ENCODE measurements at regions not wholly inside any gene's neighbourhood (a gene's known extent, or its start where the extent isn't known, plus 50 kb on each side); places are given as distances from the start of the nearest gene placed in this dataset.

- H4K20me1 ChIP-seq (ENCODE audit: insufficient read depth, low read length), result no peaks in the 10 kb centered on the region
- H3K27ac ChIP-seq (ENCODE audit: low read length), result no peak overlapping the region
- no peak overlapping the region for H3K9ac ChIP-seq (ENCODE audit: low read length)
- peaks cover 9% of the 10 kb centered on the region; the same call in 1 of the 2 replicates for H3K4me1 ChIP-seq (ENCODE audit: low read length)
- no peaks in the 10 kb centered on the region for H3K79me2 ChIP-seq (ENCODE audit: low read length)
- peaks cover 33% of the 10 kb centered on the region for H3K27me3 ChIP-seq (ENCODE audit: low read depth, low read length)
- peak overlapping the region; percentile 55 for H3K4me2 ChIP-seq (ENCODE audit: low read length)
- no peaks in the 10 kb centered on the region for H3K9me3 ChIP-seq (ENCODE audit: insufficient read depth, low read length)
- H3K36me3 ChIP-seq (replicated peaks; ENCODE audit: low read depth, low read length), result no peaks in the 10 kb centered on the region
- 0 out of 2 replicates have a peak overlapping the region, but pooled peaks have one; percentile 29 for H3K4me3 ChIP-seq (ENCODE audit: low read length)
- no peak for TF ChIP-seq EZH2phosphoT487 (IDR thresholded peaks at IDR 0.05; ENCODE audit: low read depth)
- TF ChIP-seq, protein P1, sequence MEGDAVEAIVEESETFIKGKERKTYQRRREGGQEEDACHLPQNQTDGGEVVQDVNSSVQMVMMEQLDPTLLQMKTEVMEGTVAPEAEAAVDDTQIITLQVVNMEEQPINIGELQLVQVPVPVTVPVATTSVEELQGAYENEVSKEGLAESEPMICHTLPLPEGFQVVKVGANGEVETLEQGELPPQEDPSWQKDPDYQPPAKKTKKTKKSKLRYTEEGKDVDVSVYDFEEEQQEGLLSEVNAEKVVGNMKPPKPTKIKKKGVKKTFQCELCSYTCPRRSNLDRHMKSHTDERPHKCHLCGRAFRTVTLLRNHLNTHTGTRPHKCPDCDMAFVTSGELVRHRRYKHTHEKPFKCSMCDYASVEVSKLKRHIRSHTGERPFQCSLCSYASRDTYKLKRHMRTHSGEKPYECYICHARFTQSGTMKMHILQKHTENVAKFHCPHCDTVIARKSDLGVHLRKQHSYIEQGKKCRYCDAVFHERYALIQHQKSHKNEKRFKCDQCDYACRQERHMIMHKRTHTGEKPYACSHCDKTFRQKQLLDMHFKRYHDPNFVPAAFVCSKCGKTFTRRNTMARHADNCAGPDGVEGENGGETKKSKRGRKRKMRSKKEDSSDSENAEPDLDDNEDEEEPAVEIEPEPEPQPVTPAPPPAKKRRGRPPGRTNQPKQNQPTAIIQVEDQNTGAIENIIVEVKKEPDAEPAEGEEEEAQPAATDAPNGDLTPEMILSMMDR (IDR thresholded peaks at IDR 0.05; ENCODE audit: low read depth, low read length), result no peak
- no peak overlapping the region for H2AFZ ChIP-seq (ENCODE audit: low read depth, low read length)
Observed at GRCh38 chr2:12543076-12543977, 173.4 kb upstream of the TRIB2 start.

- no peaks in the 10 kb centered on the region for H3K79me2 ChIP-seq (ENCODE audit: low read length)
- peak overlapping the region; percentile 55 for H3K4me2 ChIP-seq (ENCODE audit: low read length)
- no peaks in the 10 kb centered on the region for H3K36me3 ChIP-seq (replicated peaks; ENCODE audit: low read depth, low read length)
- H2AFZ ChIP-seq (ENCODE audit: low read depth, low read length), result no peak overlapping the region
- H3K27me3 ChIP-seq (ENCODE audit: low read depth, low read length), result peaks cover 33% of the 10 kb centered on the region
- no peaks in the 10 kb centered on the region for H4K20me1 ChIP-seq (ENCODE audit: insufficient read depth, low read length)
- H3K27ac ChIP-seq (ENCODE audit: low read length), result no peak overlapping the region
- TF ChIP-seq, protein P1 (IDR thresholded peaks at IDR 0.05; ENCODE audit: low read depth, low read length), result no peak
- TF ChIP-seq EZH2phosphoT487 (IDR thresholded peaks at IDR 0.05; ENCODE audit: low read depth), result no peak
- no peaks in the 10 kb centered on the region for H3K9me3 ChIP-seq (ENCODE audit: insufficient read depth, low read length)
- peaks cover 9% of the 10 kb centered on the region; the same call in 1 of the 2 replicates for H3K4me1 ChIP-seq (ENCODE audit: low read length)
- peak overlapping the region; percentile 29; the same call in 1 of the 2 replicates for H3K4me3 ChIP-seq (ENCODE audit: low read length)
- no peak overlapping the region for H3K9ac ChIP-seq (ENCODE audit: low read length)
Observed at GRCh38 chr2:12543978-12544558, 172.7 kb upstream of the TRIB2 start.

- H3K27ac ChIP-seq (ENCODE audit: low read length), result no peak overlapping the region
- H2AFZ ChIP-seq (ENCODE audit: low read depth, low read length), result no peak overlapping the region
- H3K79me2 ChIP-seq (ENCODE audit: low read length), result no peaks in the 10 kb centered on the region
- H3K36me3 ChIP-seq (replicated peaks; ENCODE audit: low read depth, low read length), result no peaks in the 10 kb centered on the region
- peaks cover 30% of the 10 kb centered on the region for H3K27me3 ChIP-seq (ENCODE audit: low read depth, low read length)
- H3K4me2 ChIP-seq (ENCODE audit: low read length), result no peak overlapping the region
- no peak for TF ChIP-seq EZH2phosphoT487 (IDR thresholded peaks at IDR 0.05; ENCODE audit: low read depth)
- TF ChIP-seq, protein P1 (IDR thresholded peaks at IDR 0.05; ENCODE audit: low read depth, low read length), result 0 out of 2 replicates have a peak, but pooled peaks have one; percentile 5
- no peaks in the 10 kb centered on the region for H3K9me3 ChIP-seq (ENCODE audit: insufficient read depth, low read length)
- H3K4me3 ChIP-seq (ENCODE audit: low read length), result no peak overlapping the region
- peaks cover 21% of the 10 kb centered on the region for H3K4me1 ChIP-seq (ENCODE audit: low read length)
- no peak overlapping the region for H3K9ac ChIP-seq (ENCODE audit: low read length)
- H4K20me1 ChIP-seq (ENCODE audit: insufficient read depth, low read length), result no peaks in the 10 kb centered on the region
Observed at GRCh38 chr2:12547566-12548170, 169.1 kb upstream of the TRIB2 start.

DNA sequence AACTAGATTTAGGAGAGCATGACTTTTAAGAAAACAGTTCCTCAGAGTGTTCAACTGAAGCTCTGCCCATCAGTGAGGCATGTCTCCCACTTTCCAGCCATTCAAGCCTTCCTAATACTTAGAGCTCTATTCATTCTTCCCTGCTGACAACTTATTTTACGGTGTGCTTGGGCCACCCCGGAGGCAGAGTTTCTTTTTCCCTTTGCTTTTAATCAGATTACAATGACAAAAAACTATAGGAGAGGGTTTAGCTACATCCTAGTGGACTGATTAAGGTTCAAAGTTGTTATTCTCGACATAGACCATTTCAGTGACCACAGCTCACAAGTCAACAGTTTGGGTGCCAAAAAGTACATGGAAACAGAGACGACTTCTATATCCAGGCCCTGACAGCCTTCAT is 167.8 kb upstream of the TRIB2 start:
- H3K4me3 ChIP-seq (ENCODE audit: low read length), result no peak overlapping the region
- TF ChIP-seq, protein P1 (IDR thresholded peaks at IDR 0.05; ENCODE audit: low read depth, low read length), result no peak
- no peak for TF ChIP-seq EZH2phosphoT487 (IDR thresholded peaks at IDR 0.05; ENCODE audit: low read depth)
- H3K4me2 ChIP-seq (ENCODE audit: low read length), result no peak overlapping the region
- H2AFZ ChIP-seq (ENCODE audit: low read depth, low read length), result no peak overlapping the region
- H4K20me1 ChIP-seq (ENCODE audit: insufficient read depth, low read length), result no peaks in the 10 kb centered on the region
- no peak overlapping the region for H3K9ac ChIP-seq (ENCODE audit: low read length)
- peaks cover 28% of the 10 kb centered on the region; the same call in 1 of the 2 replicates for H3K27me3 ChIP-seq (ENCODE audit: low read depth, low read length)
- no peak overlapping the region for H3K27ac ChIP-seq (ENCODE audit: low read length)
- peaks cover 18% of the 10 kb centered on the region for H3K4me1 ChIP-seq (ENCODE audit: low read length)
- no peaks in the 10 kb centered on the region for H3K79me2 ChIP-seq (ENCODE audit: low read length)
- no peaks in the 10 kb centered on the region for H3K36me3 ChIP-seq (replicated peaks; ENCODE audit: low read depth, low read length)
- H3K9me3 ChIP-seq (ENCODE audit: insufficient read depth, low read length), result no peaks in the 10 kb centered on the region
